ENCODE measurements at regions not wholly inside any gene's neighbourhood (a gene's known extent, or its start where the extent isn't known, plus 50 kb on each side); places are given as distances from the start of the nearest gene placed in this dataset.

DNA sequence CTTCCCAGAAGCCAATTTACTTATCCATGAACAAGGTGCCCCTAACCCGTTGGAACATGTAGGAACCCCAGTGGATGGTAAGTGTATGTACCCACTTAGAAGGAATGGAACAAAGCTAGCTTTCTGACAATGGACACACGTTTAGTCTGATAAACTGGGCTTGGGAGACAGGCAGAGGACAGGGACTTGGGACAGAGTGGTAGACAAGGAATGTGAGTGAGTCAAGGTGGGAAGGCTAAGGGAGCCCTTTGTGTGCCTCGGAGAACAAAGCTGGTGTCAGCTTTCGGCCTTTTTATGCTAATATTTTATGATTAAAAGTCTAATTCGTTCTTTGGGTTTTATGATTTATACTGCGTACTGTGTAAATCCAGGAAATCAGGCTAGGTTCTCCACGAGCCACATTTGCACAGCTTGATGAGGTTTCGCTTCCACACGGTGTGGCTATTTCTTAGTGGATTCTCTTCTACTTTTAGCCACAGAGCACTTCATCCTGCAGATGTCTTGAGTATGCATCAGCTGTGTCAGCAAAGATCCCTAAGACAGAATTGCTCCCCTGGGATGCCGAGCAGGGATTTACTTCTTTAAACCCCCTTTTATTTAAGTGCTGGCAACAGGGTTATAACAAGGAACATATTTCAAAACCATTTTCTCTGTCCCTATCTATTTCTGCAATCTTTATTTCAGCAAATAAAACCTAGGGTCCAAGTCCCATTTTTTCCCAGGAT, 258.5 kb downstream of the DLEU7 start:
- no peaks in the 10 kb centered on the region for H3K36me3 ChIP-seq (ENCODE audit: control insufficient read depth, insufficient read depth, low read length)
- H3K27me3 ChIP-seq (ENCODE audit: control insufficient read depth, insufficient read depth, low read length): no peaks in the 10 kb centered on the region
- no peak for DNase-seq (ENCODE audit: low read depth)
- FAIRE-seq: no peak
- no peak overlapping the region for H3K4me3 ChIP-seq (ENCODE audit: low read depth, low read length)
- TF ChIP-seq, protein P1, sequence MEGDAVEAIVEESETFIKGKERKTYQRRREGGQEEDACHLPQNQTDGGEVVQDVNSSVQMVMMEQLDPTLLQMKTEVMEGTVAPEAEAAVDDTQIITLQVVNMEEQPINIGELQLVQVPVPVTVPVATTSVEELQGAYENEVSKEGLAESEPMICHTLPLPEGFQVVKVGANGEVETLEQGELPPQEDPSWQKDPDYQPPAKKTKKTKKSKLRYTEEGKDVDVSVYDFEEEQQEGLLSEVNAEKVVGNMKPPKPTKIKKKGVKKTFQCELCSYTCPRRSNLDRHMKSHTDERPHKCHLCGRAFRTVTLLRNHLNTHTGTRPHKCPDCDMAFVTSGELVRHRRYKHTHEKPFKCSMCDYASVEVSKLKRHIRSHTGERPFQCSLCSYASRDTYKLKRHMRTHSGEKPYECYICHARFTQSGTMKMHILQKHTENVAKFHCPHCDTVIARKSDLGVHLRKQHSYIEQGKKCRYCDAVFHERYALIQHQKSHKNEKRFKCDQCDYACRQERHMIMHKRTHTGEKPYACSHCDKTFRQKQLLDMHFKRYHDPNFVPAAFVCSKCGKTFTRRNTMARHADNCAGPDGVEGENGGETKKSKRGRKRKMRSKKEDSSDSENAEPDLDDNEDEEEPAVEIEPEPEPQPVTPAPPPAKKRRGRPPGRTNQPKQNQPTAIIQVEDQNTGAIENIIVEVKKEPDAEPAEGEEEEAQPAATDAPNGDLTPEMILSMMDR (IDR thresholded peaks at IDR 0.05; ENCODE audit: insufficient read depth, low read length, severe bottlenecking): no peak

DNA sequence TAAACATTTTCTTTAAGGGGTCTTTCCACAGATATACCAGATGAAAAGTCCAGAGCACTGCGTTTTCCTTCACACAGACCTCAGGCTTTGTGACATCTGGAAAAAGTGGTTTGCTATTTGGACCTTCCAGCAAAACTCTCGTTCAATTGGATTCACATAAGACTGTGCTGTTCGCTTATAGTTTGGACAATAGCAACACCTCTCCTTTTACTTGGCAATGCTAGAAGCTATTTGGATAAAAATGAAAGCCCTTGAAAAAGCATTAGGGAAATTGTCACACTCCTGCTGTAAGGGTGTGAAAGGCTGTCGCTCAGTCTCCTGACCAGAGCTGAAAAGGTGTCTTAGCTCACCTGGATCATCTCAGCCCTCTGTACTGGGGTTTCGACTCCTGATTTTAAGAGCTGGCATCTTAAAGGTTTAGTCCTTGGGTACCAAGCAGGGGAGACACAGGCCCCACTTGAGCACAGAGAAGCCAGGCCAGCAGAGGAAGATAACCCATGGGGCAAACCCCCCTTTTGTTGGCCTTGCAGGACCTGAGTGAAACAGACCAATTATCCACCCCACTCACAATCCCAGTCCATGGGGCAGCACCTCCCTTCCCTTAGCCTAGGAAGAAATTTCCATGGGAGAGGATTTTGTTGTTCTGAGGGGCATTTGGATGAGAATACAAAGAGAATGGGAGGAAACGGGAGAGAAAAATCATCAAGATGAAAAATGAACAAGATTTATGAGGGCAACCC, 257.6 kb downstream of the DLEU7 start:
- Histone ChIP-seq H3K36me3 (ENCODE audit: control insufficient read depth, insufficient read depth, low read length) (no peaks in the 10 kb centered on the region), H3K27me3 (ENCODE audit: control insufficient read depth, insufficient read depth, low read length) (no peaks in the 10 kb centered on the region), H3K4me3 (ENCODE audit: low read depth, low read length) (no peak overlapping the region)
- no peak for DNase-seq (ENCODE audit: low read depth)
- no peak for FAIRE-seq
- TF ChIP-seq, protein P1 (IDR thresholded peaks at IDR 0.05; ENCODE audit: insufficient read depth, low read length, severe bottlenecking): no peak

DNA sequence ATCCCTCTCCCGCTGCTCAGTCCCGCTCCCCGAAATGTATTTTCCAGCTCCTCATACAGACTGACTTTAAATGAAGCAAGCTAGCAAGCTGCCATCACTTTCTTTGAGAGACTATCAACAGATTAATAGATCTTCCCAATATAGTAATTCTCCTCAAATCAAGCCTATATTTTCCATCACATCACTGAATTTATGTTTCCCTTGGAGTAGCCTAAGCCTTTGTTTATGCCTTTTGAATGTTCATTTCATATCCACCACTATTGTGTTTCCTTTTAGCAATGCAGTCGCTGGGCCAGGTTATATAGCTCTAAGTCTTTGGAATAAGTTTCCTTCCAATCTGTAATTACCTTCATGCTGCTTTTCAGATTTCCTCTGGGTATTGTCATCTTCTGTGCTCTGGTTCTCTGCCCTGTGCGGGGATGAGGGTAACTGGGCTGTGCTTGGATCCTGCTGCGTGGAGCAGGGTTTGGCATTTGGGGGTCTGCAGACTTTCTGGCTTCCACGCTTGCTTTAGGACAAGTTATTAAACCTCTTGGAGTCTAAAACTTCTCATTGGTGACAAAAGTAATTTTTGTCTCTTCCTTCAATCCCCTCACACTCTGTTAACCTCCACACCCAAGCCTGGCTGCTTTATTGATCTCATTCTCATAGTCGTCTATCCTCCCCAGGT, 256.9 kb downstream of the DLEU7 start:
- no peak for DNase-seq (ENCODE audit: low read depth)
- Histone ChIP-seq H3K27me3 (ENCODE audit: control insufficient read depth, insufficient read depth, low read length) (no peaks in the 10 kb centered on the region), H3K36me3 (ENCODE audit: control insufficient read depth, insufficient read depth, low read length) (no peaks in the 10 kb centered on the region), H3K4me3 (ENCODE audit: low read depth, low read length) (no peak overlapping the region)
- TF ChIP-seq, protein P1 (IDR thresholded peaks at IDR 0.05; ENCODE audit: insufficient read depth, low read length, severe bottlenecking): no peak
- no peak for FAIRE-seq

DNA sequence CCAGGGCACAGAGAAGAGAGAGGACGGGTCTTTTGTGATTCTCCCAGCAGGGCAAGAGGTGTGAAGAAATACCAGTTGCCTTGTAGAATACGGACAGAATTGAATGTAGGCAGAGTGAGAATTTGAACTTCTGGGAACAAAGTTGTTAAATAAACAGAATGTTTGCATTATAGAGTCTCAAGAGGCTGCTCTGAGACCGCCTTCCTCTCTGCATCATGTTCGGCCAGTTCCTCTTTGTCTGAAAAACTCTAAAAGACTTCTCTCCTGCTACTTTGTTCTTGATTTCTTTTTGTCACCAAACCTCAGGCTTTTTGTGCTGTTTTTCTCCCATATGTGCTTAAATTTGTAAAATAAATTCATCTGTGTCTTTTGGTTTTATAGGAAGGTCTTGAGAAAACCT, 256.4 kb downstream of the DLEU7 start:
- TF ChIP-seq, protein P1 (IDR thresholded peaks at IDR 0.05; ENCODE audit: insufficient read depth, low read length, severe bottlenecking): no peak
- Histone ChIP-seq H3K27me3 (ENCODE audit: control insufficient read depth, insufficient read depth, low read length) (no peaks in the 10 kb centered on the region), H3K4me3 (ENCODE audit: low read depth, low read length) (no peak overlapping the region), H3K36me3 (ENCODE audit: control insufficient read depth, insufficient read depth, low read length) (no peaks in the 10 kb centered on the region)
- DNase-seq (ENCODE audit: low read depth) (no peak), FAIRE-seq (no peak)

DNA sequence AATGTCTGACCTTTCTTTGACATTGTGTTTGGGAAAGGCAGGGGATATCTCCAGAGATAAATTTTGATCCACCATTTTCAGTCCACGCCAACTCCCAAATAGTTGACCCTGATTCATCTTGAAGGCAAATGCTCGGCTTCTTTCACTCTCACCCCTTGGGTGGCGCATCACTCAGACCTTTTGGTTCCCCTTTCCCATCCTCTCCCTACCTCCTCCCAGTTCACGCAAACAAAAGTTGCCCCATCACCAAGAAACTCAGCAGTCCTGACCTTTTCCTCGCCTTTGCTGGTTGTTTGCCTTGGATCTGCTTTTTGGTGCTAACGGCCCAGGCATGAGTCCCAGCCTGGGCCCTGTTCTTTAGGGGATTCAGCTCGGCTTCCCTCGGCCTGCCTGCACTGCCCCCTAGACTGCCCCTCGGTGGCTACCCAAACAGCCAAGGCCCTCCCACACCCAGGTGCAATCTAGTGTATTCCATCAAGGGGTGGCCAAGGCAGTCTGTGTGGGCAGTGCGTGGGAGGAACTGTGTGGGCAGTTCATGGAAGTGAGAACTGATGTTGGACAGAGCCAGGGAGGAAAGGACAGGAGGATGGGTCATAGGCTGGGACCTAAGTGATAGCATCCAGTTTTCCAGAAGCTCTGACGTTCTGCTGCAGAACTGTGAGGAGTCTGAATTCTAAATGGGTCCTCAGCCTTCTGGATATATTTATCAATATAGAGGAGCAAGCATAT, 255.7 kb downstream of the DLEU7 start:
- Histone ChIP-seq H3K4me3 (ENCODE audit: low read depth, low read length) (no peak overlapping the region), H3K36me3 (ENCODE audit: control insufficient read depth, insufficient read depth, low read length) (no peaks in the 10 kb centered on the region), H3K27me3 (ENCODE audit: control insufficient read depth, insufficient read depth, low read length) (no peaks in the 10 kb centered on the region)
- peak; percentile 47 for FAIRE-seq
- TF ChIP-seq, protein P1 (IDR thresholded peaks at IDR 0.05; ENCODE audit: insufficient read depth, low read length, severe bottlenecking): no peak
- DNase-seq (ENCODE audit: low read depth): no peak

Measured in bronchial epithelial cell (primary cell).